Activated naive CD4-positive, alpha-beta T cell treated with anti-CD3 and anti-CD28 coated beads, Interleukin-2, amount 10 ng/mL, durations not matched to agents 7 days and 5 days (primary cell): ENCODE measurements at regions not wholly inside any gene's neighbourhood (a gene's known extent, or its start where the extent isn't known, plus 50 kb on each side); places are given as distances from the start of the nearest gene placed in this dataset.

Experiments
- CTCF ChIA-PET: fragments of 350-600 bp; sonication (Branson Sonifier 250); formaldehyde crosslinking; loops from one replicate; lab custom pipeline; 2021; ENCODE audit warnings: antibody characterized with exemption; lab: Charles Lee
- DNase-seq: peaks from one replicate; pipeline ENCODE4 v3.0.0-alpha.2; 2020
- H3K27ac Mint-ChIP-seq: one replicate; pipeline ENCODE4 v1.8.0; 2021; ENCODE audit warnings: mild to moderate bottlenecking, moderate library complexity, mixed read lengths
- H3K27me3 Mint-ChIP-seq: one replicate; pipeline ENCODE4 v1.8.0; 2021; ENCODE audit warnings: mild to moderate bottlenecking, mixed read lengths
- H3K36me3 Mint-ChIP-seq: one replicate; pipeline ENCODE4 v1.8.0; 2021; ENCODE audit warnings: mixed read lengths
- H3K4me1 Mint-ChIP-seq: one replicate; pipeline ENCODE4 v1.8.0; 2021; ENCODE audit warnings: mixed read lengths
- H3K4me3 Mint-ChIP-seq: one replicate; pipeline ENCODE4 v1.8.0; 2021; ENCODE audit warnings: mild to moderate bottlenecking, moderate library complexity, mixed read lengths
- H3K9me3 Mint-ChIP-seq: one replicate; pipeline ENCODE4 v1.8.0; 2021; ENCODE audit warnings: mixed read lengths

DNA sequence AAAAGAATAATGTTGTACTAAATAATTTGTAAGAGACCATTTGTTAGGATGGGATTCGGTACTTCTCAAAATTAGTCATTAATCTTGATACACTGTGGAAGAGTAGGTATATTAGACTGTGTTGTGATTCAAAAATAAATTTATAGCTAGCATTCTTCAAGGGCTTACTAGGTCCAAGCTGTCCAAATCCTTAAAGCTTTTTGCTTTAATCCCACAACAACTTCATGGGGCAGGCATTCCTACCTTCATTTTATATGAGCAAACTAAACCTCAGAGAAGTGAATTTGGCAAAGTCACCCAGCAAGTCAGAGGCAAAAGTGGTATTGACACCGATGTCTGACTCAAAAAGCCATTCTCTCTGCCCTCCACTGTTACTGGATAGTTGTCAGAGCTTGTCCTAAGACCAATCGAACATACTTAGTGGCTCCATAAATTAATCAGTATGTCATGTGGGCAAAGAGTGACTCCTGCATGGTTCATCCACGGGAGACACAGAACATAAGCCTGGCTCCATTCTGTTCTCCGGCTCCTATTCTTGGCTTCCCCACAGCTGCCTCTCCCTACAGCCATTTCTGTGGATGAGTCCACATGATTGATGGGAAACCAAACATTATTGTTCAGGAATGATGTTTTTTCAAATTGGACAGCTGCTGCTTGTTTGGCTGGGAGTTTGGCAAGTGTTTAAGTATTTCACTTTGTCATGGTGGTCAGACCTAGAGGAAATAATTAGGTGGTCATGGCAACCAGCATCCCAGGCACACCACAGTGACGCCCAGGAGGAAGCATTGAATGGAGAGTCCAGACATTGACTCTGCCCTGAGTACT is 133.4 kb upstream of the FGGY start:
- CTCF ChIA-PET = no interaction called here
- Mint-ChIP-seq H3K27me3 (peaks cover 21% of the 10 kb centered on the region), H3K4me1 (no peaks in the 10 kb centered on the region), H3K9me3 (peaks cover 6% of the 10 kb centered on the region), H3K27ac (no peak overlapping the region), H3K36me3 (no peaks in the 10 kb centered on the region), H3K4me3 (no peak overlapping the region)
- no peak for DNase-seq

DNA sequence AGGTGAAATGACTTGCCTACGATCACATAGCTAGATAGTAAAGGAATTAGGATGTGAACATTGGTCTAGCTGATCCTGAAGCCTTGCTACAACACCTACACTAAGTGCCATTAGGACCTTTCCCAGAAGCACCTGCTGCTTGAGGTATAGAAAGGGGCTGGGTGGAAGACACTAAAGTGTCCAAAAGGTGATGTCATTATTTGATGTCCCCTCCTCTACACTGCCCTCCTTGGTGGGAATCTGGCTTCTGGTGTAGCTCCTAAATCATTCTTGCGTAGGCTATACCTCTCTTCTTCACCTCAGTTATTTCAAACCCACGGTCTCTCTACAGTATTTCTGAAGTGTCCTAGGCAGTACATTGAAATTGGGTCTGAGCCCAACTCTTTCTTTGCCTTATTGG is 132.5 kb upstream of the FGGY start:
- Mint-ChIP-seq H3K9me3 (peaks cover 3% of the 10 kb centered on the region), H3K4me3 (no peak overlapping the region), H3K27ac (no peak overlapping the region), H3K4me1 (no peaks in the 10 kb centered on the region), H3K27me3 (peaks cover 21% of the 10 kb centered on the region), H3K36me3 (no peaks in the 10 kb centered on the region)
- no peak for DNase-seq
- CTCF ChIA-PET = no interaction called here

DNA sequence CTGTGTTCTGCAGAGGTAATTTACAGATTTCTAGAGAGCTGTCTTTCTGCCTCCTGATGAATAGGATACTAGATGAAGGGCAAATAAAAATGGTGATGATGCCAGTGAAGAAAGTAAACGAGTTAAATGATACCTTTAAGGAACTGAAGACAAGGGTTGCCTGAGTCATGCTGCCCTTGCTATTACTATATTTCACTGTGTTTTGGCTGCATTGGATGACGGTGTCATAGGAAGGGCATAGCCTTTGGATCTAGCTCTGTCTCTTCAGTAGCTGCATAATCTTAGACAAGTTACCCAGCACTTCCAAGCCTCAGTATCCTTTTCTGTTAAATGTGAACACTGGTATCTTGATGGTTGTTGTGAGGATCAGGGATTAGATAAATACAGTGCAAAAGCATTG is 131.5 kb upstream of the FGGY start:
- Mint-ChIP-seq H3K4me1 (no peaks in the 10 kb centered on the region), H3K9me3 (peaks cover 3% of the 10 kb centered on the region), H3K27me3 (peaks cover 21% of the 10 kb centered on the region), H3K36me3 (no peaks in the 10 kb centered on the region), H3K4me3 (no peak overlapping the region), H3K27ac (no peak overlapping the region)
- CTCF ChIA-PET = no interaction called here
- DNase-seq = no peak

DNA sequence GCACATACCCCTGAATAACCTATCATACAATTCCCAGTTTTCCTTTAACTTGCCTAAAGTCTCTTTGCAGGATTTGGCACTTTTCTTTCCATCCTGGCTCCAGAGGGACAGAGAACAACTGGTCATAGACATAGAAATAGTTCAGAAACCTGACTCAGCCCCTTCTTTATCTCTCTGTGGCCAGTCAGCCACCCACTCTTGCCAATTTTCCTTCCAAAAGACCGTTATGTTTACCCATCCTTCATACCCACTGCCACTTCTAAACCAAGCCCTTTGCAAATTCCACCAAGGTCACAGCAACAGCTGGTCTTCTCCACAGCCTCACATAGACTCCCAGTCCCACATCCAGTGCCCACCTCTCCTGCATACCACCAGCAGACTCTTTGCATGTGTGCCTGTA is 127.2 kb upstream of the FGGY start:
- Mint-ChIP-seq H3K4me1 (no peaks in the 10 kb centered on the region), H3K4me3 (no peak overlapping the region), H3K36me3 (no peaks in the 10 kb centered on the region), H3K9me3 (peaks cover 3% of the 10 kb centered on the region), H3K27me3 (peaks cover 8% of the 10 kb centered on the region), H3K27ac (no peak overlapping the region)
- no peak for DNase-seq
- CTCF ChIA-PET = no interaction called here

DNA sequence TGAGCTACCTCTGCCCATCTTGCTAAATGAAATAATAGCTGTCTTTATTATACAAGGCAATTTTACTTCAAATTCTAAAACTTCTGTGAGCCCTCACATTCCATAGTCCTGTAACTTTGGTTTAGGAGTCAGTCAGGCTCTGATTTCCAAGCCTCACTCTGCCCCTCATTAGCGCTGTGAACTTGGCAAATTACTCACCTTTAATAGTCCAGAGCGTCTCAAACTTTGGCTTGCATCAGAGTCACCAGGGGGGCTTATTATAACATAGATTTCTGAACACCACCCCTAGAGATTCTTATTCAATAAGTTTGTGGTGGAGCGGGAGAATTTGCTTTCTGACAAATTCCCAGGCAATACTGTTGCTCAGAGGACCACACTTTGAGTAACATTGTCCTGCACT is 126.2 kb upstream of the FGGY start:
- H3K27ac Mint-ChIP-seq = no peak overlapping the region
- no peak for DNase-seq
- H3K9me3 Mint-ChIP-seq = peaks cover 3% of the 10 kb centered on the region
- H3K36me3 Mint-ChIP-seq = no peaks in the 10 kb centered on the region
- CTCF ChIA-PET = no interaction called here
- H3K4me3 Mint-ChIP-seq = no peak overlapping the region
- H3K27me3 Mint-ChIP-seq = peaks cover 8% of the 10 kb centered on the region
- no peaks in the 10 kb centered on the region for H3K4me1 Mint-ChIP-seq

DNA sequence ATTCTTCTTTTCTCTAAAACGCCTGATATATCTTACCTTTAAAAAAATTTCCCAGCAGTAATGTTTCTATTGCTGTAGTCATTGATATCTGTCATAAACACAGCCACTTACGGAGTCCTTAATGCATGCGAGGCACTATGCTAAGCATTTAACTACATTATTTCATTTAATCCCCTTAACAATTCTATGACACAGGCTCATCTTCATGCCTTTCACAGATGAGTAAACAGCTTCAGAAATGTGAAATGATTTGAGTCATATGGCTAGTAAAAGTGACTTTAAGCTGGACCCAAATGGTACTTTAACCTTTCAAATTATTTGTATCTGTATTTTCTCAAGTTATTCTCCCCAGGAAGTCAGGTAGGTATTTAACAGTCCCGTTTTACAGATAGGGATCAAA is 125.1 kb upstream of the FGGY start:
- Mint-ChIP-seq H3K27ac (no peak overlapping the region), H3K36me3 (no peaks in the 10 kb centered on the region), H3K4me3 (no peak overlapping the region), H3K27me3 (peaks cover 4% of the 10 kb centered on the region), H3K9me3 (no peaks in the 10 kb centered on the region), H3K4me1 (no peaks in the 10 kb centered on the region)
- CTCF ChIA-PET = no interaction called here
- DNase-seq = no peak

DNA sequence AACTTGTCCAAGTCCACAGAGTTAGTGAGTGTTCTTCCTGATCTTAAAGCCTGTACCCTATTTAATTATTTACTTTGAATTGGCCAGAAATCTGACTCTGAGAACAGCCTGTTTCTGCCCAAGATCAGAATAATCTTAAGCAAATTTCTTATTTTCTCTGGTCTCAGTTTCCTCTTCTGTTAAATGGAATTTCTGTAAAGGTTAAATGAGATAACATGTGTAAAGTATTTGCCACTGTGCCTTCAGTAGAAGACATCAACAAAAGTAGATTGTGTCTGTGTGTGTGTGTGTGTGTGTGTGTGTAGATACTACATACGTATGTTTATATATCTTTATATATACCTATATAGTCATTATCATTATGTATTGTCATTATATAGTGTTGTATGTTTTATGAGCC is 124.2 kb upstream of the FGGY start:
- H3K4me3 Mint-ChIP-seq = no peak overlapping the region
- H3K27ac Mint-ChIP-seq = no peak overlapping the region
- no peaks in the 10 kb centered on the region for H3K36me3 Mint-ChIP-seq
- H3K4me1 Mint-ChIP-seq = no peaks in the 10 kb centered on the region
- no peak for DNase-seq
- peaks cover 4% of the 10 kb centered on the region for H3K27me3 Mint-ChIP-seq
- CTCF ChIA-PET = no interaction called here
- H3K9me3 Mint-ChIP-seq = no peaks in the 10 kb centered on the region

DNA sequence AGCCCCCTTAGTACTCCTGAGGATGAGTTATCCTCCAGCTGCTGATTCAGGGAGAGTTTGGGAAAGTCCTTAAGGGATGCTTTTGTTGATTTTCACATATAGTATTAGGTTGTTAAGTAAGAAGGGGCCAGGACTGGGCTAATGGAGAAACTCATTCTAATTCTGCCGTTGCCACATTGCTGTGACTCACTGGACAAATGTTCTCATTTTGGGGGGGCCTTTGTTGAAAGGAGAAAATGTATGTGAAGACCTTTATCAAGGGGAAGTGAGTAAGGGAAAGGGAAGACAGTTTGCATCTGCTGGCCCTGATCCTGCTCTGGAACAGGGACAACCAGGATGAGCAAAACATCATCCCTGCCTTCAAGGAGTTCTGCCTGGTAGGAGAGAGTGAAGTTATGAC is 123.2 kb upstream of the FGGY start:
- no peak overlapping the region for H3K27ac Mint-ChIP-seq
- H3K4me1 Mint-ChIP-seq = no peaks in the 10 kb centered on the region
- H3K9me3 Mint-ChIP-seq = no peaks in the 10 kb centered on the region
- H3K4me3 Mint-ChIP-seq = no peak overlapping the region
- H3K27me3 Mint-ChIP-seq = peaks cover 4% of the 10 kb centered on the region
- no peak for DNase-seq
- CTCF ChIA-PET = no interaction called here
- H3K36me3 Mint-ChIP-seq = no peaks in the 10 kb centered on the region

DNA sequence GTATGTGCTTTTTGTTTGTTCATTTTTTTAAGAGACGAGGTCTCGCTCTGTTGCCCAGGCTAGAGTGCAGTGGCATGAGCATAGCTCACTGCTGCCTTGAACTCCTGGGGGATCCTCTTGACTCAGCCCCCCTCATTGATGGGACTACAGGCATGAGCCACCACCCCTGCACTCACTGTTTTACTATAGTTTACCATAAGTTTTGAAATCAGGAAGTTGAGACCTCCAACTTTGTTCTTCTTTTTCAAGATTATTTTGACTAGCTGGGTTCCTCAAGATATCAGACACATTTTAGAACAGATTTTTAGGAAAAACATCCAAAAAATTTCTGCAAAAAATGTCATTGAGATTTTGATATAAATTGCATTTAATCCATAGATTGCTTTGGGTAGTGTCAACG is 120.4 kb upstream of the FGGY start:
- no peaks in the 10 kb centered on the region for H3K9me3 Mint-ChIP-seq
- H3K36me3 Mint-ChIP-seq = no peaks in the 10 kb centered on the region
- no peak for DNase-seq
- no peak overlapping the region for H3K4me3 Mint-ChIP-seq
- no peaks in the 10 kb centered on the region for H3K27me3 Mint-ChIP-seq
- CTCF ChIA-PET = no interaction called here
- no peaks in the 10 kb centered on the region for H3K4me1 Mint-ChIP-seq
- no peak overlapping the region for H3K27ac Mint-ChIP-seq

DNA sequence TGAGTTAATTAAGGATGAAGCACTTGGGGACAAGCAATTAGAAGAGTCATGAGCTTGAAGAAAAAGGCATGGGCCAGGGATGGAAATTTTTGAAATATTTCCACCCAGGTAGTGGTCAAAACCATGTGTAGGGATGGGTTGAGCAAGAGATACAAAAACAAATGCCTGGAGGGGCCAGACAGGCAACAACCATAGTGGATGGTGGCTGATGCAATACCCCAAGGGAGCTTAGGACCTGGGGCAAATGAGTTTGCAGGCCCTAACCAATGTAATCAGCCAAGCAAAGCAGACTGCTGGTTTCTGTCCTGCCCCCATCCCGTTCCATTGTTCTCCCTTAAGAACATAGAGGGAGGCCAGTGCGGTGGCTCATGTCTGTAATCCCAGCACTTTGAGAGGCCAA is 119.1 kb upstream of the FGGY start:
- Mint-ChIP-seq H3K9me3 (no peaks in the 10 kb centered on the region), H3K36me3 (no peaks in the 10 kb centered on the region)

DNA sequence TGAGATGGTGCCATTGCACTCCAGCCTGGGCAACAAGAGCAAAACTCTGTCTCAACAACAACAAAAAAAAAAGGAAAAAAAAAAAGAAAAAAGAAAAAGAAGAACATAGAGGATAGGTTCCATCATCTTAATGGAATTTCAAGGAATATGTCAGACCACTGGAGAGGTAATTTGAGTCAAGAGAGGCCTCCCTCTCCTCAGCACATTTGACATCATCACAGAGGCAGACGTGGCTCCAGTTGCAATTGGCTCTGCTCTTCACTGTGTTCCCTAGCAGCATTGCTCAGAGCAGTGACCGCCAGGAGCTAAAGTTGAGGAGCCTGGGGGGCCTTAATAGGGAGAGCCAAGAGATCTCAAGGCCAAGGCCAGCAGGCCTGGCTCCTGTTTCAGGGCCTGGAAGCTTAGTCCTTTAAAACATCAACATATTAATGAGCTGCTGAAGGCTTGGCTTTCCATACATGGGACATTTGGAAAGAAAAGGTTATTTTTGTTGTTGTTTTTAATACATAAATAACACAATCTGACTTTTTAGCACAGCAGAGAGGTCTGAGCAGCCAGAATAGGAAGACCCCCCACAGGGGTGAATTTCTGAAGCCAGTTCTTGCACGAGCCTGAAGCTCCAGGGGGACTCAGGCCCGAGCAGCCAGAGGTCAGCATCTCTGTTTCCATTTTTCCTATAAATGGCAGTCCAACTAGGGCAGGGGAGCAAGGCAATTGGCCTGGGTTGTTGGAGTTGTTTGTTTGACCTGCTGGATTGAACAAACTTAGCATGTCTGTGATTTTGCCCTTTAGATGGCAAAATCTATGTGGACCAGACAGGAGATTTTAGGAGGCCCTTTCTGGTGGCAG is 118.3 kb upstream of the FGGY start:
- H3K27me3 Mint-ChIP-seq = no peaks in the 10 kb centered on the region
- no peaks in the 10 kb centered on the region for H3K4me1 Mint-ChIP-seq
- CTCF ChIA-PET = interaction anchor here (0.6 kb wide), 1 partner anchor 196 kb away, joined by 3 read pairs; no protein-coding TSS in a partner anchor
- DNase-seq = no peak
- no peaks in the 10 kb centered on the region for H3K36me3 Mint-ChIP-seq
- no peak overlapping the region for H3K27ac Mint-ChIP-seq
- no peaks in the 10 kb centered on the region for H3K9me3 Mint-ChIP-seq
- H3K4me3 Mint-ChIP-seq = no peak overlapping the region

More for the DNA sequence above, 119.1 kb upstream of the FGGY start:
- no peaks in the 10 kb centered on the region for H3K4me1 Mint-ChIP-seq
- CTCF ChIA-PET = no interaction called here
- no peak for DNase-seq
- H3K4me3 Mint-ChIP-seq = no peak overlapping the region
- H3K27ac Mint-ChIP-seq = no peak overlapping the region
- H3K27me3 Mint-ChIP-seq = no peaks in the 10 kb centered on the region

DNA sequence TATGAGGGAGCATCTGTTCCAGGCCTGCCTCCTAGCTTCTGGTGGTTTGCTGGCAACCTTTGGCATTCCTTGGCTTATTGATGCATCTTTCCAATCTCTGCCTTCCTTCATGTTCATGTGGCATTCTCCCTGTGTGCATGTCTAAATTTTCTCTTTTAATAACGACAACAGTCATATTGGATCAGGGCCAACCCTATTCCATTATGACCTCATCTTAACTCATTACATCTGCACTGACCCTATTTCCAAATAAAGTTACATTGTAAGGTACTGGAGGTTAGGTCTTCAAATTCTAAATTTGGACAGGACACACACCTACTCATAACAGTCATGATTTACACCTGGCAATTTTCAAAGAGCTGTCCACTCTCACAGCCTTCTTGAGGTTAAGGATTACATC is 117.2 kb upstream of the FGGY start:
- no peaks in the 10 kb centered on the region for H3K4me1 Mint-ChIP-seq

DNA sequence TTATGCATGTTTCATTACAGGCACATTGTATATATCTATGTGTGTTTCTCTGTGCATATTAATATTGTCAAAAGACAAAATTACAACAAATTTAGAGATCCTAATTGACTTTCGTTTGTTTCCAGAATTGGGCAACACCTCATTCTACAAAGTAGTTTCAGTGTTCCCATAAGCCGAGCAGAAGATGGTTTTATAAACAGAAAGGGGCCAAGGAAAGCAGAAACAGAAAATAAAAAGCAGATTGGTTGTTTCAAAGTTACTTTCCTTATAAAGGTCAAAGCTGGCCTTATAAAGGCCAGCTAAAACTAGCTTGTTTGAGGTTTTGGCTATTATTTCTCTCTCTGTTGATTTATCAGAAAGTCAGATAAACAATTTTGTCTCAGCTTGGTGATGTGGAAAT is 116.2 kb upstream of the FGGY start:
- CTCF ChIA-PET = no interaction called here
- no peak overlapping the region for H3K4me3 Mint-ChIP-seq

More for the DNA sequence above, 117.2 kb upstream of the FGGY start:
- Mint-ChIP-seq H3K27ac (no peak overlapping the region), H3K9me3 (no peaks in the 10 kb centered on the region), H3K4me3 (no peak overlapping the region), H3K36me3 (no peaks in the 10 kb centered on the region), H3K27me3 (no peaks in the 10 kb centered on the region)
- CTCF ChIA-PET = no interaction called here
- DNase-seq = no peak

DNA sequence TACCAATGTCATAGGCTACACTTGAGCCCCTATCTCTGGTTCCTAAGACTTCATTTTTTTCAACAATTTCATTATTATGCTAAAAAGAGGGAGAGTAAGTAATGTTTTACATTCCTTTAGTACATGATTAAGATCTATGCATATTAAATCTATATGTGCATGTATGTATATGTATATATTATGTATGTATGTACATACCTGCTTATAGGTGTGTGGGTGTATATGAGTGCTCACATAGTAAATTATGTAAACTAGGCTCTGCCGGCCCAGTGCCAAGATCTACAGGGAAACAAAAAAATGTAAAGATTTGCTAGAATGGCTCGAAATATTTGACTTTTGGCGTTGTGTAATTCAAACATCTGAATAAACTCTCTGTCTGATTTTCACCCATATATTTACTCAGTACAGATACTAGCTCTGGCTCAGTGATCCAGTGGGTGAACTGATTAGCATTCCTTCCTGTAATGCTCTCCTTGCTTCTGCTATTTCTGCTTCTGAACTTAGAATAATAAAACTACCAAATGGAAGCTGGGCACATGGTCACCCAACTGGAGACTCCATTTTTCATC is 113.1 kb upstream of the FGGY start:
- H3K36me3 Mint-ChIP-seq = no peaks in the 10 kb centered on the region
- no peaks in the 10 kb centered on the region for H3K9me3 Mint-ChIP-seq
- no peaks in the 10 kb centered on the region for H3K27me3 Mint-ChIP-seq
- H3K27ac Mint-ChIP-seq = no peak overlapping the region
- H3K4me1 Mint-ChIP-seq = no peaks in the 10 kb centered on the region
- H3K4me3 Mint-ChIP-seq = no peak overlapping the region
- CTCF ChIA-PET = no interaction called here
- no peak for DNase-seq

More for the DNA sequence above, 116.2 kb upstream of the FGGY start:
- no peaks in the 10 kb centered on the region for H3K36me3 Mint-ChIP-seq
- no peaks in the 10 kb centered on the region for H3K4me1 Mint-ChIP-seq
- no peak for DNase-seq
- H3K27ac Mint-ChIP-seq = no peak overlapping the region
- no peaks in the 10 kb centered on the region for H3K9me3 Mint-ChIP-seq
- H3K27me3 Mint-ChIP-seq = no peaks in the 10 kb centered on the region
